Neural progenitor cell (in vitro differentiated cells): ENCODE measurements at regions not wholly inside any gene's neighbourhood (a gene's known extent, or its start where the extent isn't known, plus 50 kb on each side); places are given as distances from the start of the nearest gene placed in this dataset.

Experiments
- CTCF ChIP-seq: fragments of 200-600 bp; sonication (generic); IDR thresholded peaks from 2 replicates; pipeline ENCODE4 v1.5.1; 2017; ENCODE audit warnings: antibody characterized with exemption, mild to moderate bottlenecking
- EZH2 ChIP-seq: fragments of 200-600 bp; sonication (generic); IDR thresholded peaks from 2 replicates; pipeline ENCODE4 v1.6.1; 2017; ENCODE audit warnings: antibody characterized with exemption, mild to moderate bottlenecking, moderate library complexity
- EZH2phosphoT487 ChIP-seq: fragments of 200-600 bp; sonication (generic); IDR thresholded peaks from 2 replicates; pipeline ENCODE4 v1.6.1; 2017; ENCODE audit warnings: antibody characterized with exemption

GRCh38 chr2:234171666-234172065 lies 121.2 kb downstream of the SPP2 start:
- TF ChIP-seq CTCF (no peak), EZH2 (no peak), EZH2phosphoT487 (no peak)
